Endodermal cell (in vitro differentiated cells): ENCODE measurements at regions not wholly inside any gene's neighbourhood (a gene's known extent, or its start where the extent isn't known, plus 50 kb on each side); places are given as distances from the start of the nearest gene placed in this dataset.

Experiments
- DNase-seq: peaks from one replicate; pipeline ENCODE4 v3.0.0-alpha.2; 2017
- H3K27ac ChIP-seq: 2 replicates; pipeline ENCODE4 v1.5.1; 2013; ENCODE audit warnings: mild to moderate bottlenecking, low read depth, low read length, moderate library complexity
- H3K27me3 ChIP-seq: 2 replicates; pipeline ENCODE4 v1.6.1; 2013; ENCODE audit warnings: mild to moderate bottlenecking, low read length, moderate library complexity; ENCODE audit not compliant: insufficient read depth, control insufficient read depth, poor library complexity, severe bottlenecking
- H3K36me3 ChIP-seq: 2 replicates; pipeline ENCODE4 v1.7.0; 2013; ENCODE audit warnings: mild to moderate bottlenecking, low read length, moderate library complexity; ENCODE audit not compliant: control insufficient read depth, insufficient read depth
- H3K4me1 ChIP-seq: one replicate; pipeline ENCODE4 v1.7.0; 2013; ENCODE audit warnings: low read length; ENCODE audit not compliant: control insufficient read depth, insufficient read depth
- H3K4me3 ChIP-seq: 2 replicates; pipeline ENCODE4 v1.5.1; 2013; ENCODE audit warnings: mild to moderate bottlenecking, low read length, moderate library complexity
- H3K9ac ChIP-seq: 2 replicates; pipeline ENCODE4 v1.6.1; 2013; ENCODE audit warnings: mild to moderate bottlenecking, low read length, moderate library complexity; ENCODE audit not compliant: poor library complexity, severe bottlenecking; ENCODE audit errors: extremely low read depth
- H3K9me3 ChIP-seq: 2 replicates; pipeline ENCODE4 v1.6.1; 2013; ENCODE audit warnings: mild to moderate bottlenecking, low read length, moderate library complexity; ENCODE audit not compliant: control insufficient read depth
- H3K27ac Mint-ChIP-seq: 2 replicates; pipeline ENCODE4 v1.8.0; 2020; ENCODE audit warnings: mixed read lengths
- H3K27me3 Mint-ChIP-seq: 2 replicates; pipeline ENCODE4 v1.8.0; 2021; ENCODE audit warnings: mild to moderate bottlenecking, mixed read lengths; ENCODE audit not compliant: insufficient read depth
- H3K36me3 Mint-ChIP-seq: 2 replicates; pipeline ENCODE4 v1.8.0; 2020; ENCODE audit warnings: low read depth, mixed read lengths
- H3K4me1 Mint-ChIP-seq: 2 replicates; pipeline ENCODE4 v1.8.0; 2020; ENCODE audit warnings: mixed read lengths
- H3K4me3 Mint-ChIP-seq: 2 replicates; pipeline ENCODE4 v1.8.0; 2020; ENCODE audit warnings: mild to moderate bottlenecking, moderate library complexity, mixed read lengths
- H3K9me3 Mint-ChIP-seq: 2 replicates; pipeline ENCODE4 v1.8.0; 2020; ENCODE audit warnings: mild to moderate bottlenecking, mixed read lengths
- WGBS, 2 experiments: methylation state at CpG; one replicate each; pipeline versions ENCODE4 v1.1.5 to v1.1.7; 2013; ENCODE audit warnings: missing lambda C conversion rate in 2 of 2, mixed read lengths in 1 of 2; ENCODE audit not compliant: insufficient coverage in 1 of 2, insufficient read length in 1 of 2; 5-methylcytosine and 5-hydroxymethylcytosine counted together
- TF ChIP-seq, protein P1 (sequence below): fragments of 200-600 bp; sonication (generic); conservative IDR thresholded peaks from 2 replicates; pipeline ENCODE4 v1.5.0; 2021; ENCODE audit warnings: antibody characterized with exemption, mild to moderate bottlenecking

GRCh38 chr3:166879661-166880060, 500.4 kb downstream of the ZBBX start:
- Mint-ChIP-seq H3K4me1 (no peaks in the 10 kb centered on the region), H3K4me3 (no peak overlapping the region), H3K9me3 (peaks cover 3% of the 10 kb centered on the region), H3K36me3 (no peaks in the 10 kb centered on the region), H3K27ac (no peak overlapping the region), H3K27me3 (no peaks in the 10 kb centered on the region)
- Histone ChIP-seq H3K9ac (no peak overlapping the region), H3K27me3 (no peaks in the 10 kb centered on the region), H3K4me1 (no peaks in the 10 kb centered on the region), H3K27ac (no peak overlapping the region), H3K4me3 (no peak overlapping the region), H3K36me3 (no peaks in the 10 kb centered on the region), H3K9me3 (peaks cover 6% of the 10 kb centered on the region)
- DNase-seq: no peak
- WGBS, 2 experiments: 92% methylated on average over 2 of the region's 2 CpGs; no CpG with 5 or more reads in 1 of the 2 experiments
- TF ChIP-seq, protein P1, sequence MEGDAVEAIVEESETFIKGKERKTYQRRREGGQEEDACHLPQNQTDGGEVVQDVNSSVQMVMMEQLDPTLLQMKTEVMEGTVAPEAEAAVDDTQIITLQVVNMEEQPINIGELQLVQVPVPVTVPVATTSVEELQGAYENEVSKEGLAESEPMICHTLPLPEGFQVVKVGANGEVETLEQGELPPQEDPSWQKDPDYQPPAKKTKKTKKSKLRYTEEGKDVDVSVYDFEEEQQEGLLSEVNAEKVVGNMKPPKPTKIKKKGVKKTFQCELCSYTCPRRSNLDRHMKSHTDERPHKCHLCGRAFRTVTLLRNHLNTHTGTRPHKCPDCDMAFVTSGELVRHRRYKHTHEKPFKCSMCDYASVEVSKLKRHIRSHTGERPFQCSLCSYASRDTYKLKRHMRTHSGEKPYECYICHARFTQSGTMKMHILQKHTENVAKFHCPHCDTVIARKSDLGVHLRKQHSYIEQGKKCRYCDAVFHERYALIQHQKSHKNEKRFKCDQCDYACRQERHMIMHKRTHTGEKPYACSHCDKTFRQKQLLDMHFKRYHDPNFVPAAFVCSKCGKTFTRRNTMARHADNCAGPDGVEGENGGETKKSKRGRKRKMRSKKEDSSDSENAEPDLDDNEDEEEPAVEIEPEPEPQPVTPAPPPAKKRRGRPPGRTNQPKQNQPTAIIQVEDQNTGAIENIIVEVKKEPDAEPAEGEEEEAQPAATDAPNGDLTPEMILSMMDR: no peak

GRCh38 chr3:166877971-166878370, 502.1 kb downstream of the ZBBX start:
- H3K27ac Mint-ChIP-seq: no peak overlapping the region

DNA sequence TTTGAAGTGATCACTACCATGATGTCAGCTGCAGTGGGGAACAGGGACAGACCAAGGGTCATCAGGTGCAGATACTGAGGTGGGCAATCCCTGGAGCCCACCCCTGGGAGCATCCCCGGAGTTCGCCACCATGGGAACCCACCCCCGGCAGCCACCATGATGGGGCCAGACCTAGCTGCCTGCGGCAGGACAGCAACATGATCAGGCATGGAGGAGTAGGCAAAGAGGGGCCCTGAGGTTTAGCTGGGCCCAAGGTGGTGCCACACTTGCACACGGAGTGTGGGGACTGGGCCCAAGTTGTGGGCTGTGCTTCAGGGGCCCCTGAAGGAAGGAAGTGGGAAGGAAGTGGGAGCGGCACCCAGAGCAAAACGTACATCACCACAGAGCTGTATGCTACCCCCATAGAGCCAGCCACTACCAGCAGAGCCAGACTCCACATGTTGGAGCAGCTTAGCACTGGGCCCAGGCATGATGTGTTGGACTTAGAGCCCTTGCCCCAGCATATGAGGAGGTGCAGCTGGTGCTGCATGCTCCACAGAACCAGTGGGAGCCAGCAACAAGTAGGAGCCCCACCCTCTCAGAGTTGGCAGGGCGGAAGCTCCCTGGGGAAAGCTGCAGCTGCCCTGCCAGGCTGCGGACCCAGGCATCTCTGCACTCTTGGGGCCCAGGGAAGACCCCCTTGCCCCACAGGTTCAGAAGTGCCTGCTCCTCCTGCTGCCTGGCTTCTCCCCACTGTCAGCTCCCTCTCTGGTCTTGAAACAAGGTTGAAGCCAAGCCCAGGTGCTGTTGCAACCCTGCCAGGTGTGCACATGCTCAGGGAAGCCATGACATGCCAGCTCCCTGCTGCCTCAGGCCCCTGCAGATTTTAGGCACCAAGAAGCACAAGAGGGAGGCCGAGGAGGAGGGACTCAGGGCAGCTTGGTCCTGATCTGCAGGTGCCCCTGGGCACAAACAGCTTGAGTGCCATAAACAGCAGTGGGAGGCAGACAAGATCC, 515.3 kb downstream of the ZBBX start:
- TF ChIP-seq, protein P1: no peak
- Histone ChIP-seq H3K36me3 (no peaks in the 10 kb centered on the region), H3K27ac (no peak overlapping the region), H3K9ac (no peak overlapping the region), H3K4me1 (no peaks in the 10 kb centered on the region), H3K27me3 (no peaks in the 10 kb centered on the region), H3K4me3 (no peak overlapping the region), H3K9me3 (no peaks in the 10 kb centered on the region)
- WGBS, 2 experiments: 91 to 100% methylated on average over 1 to 10 of the region's 10 CpGs
- Mint-ChIP-seq H3K27ac (no peak overlapping the region), H3K9me3 (no peaks in the 10 kb centered on the region), H3K27me3 (peaks cover 1% of the 10 kb centered on the region), H3K4me3 (no peak overlapping the region), H3K36me3 (no peaks in the 10 kb centered on the region), H3K4me1 (peaks cover 4% of the 10 kb centered on the region)
- DNase-seq: no peak

More at GRCh38 chr3:166877971-166878370, 502.1 kb downstream of the ZBBX start:
- H3K36me3 Mint-ChIP-seq: no peaks in the 10 kb centered on the region
- H3K9ac ChIP-seq: no peak overlapping the region
- H3K27me3 Mint-ChIP-seq: no peaks in the 10 kb centered on the region
- no peaks in the 10 kb centered on the region for H3K4me1 ChIP-seq
- no peak overlapping the region for H3K27ac ChIP-seq
- H3K36me3 ChIP-seq: no peaks in the 10 kb centered on the region
- H3K27me3 ChIP-seq: no peaks in the 10 kb centered on the region
- H3K4me3 Mint-ChIP-seq: no peak overlapping the region
- TF ChIP-seq, protein P1: no peak
- peaks cover 3% of the 10 kb centered on the region for H3K9me3 Mint-ChIP-seq
- H3K4me3 ChIP-seq: no peak overlapping the region
- no peaks in the 10 kb centered on the region for H3K4me1 Mint-ChIP-seq
- no peak for DNase-seq
- H3K9me3 ChIP-seq: peaks cover 5% of the 10 kb centered on the region
